GM12878 (cell line): ENCODE measurements at regions not wholly inside any gene's neighbourhood (a gene's known extent, or its start where the extent isn't known, plus 50 kb on each side); places are given as distances from the start of the nearest gene placed in this dataset.

ENCODE experiments used
- ATAC-seq: fragments of 200-7000 bp; cut with Tn5 transposase; 3 replicates; pipeline ENCODE4 v1.9.1; 2020; ENCODE audit warnings: mild to moderate bottlenecking, moderate library complexity
- BruUV-seq: library from RNA; stranded (reverse); fragments of 400-500 nt; replicated peaks from 2 replicates; lab custom pipeline; 2021; lab: Mats Ljungman, UMichigan
- CTCF ChIA-PET: fragments of 300-600 bp; sonication (Branson Sonifier 250); formaldehyde crosslinking; extraction: SDS; loops from one replicate; lab custom pipeline; 2021; ENCODE audit warnings: inconsistent platforms; lab: Yijun Ruan, JAX
- POLR2A ChIA-PET: fragments of 350-600 bp; formaldehyde crosslinking; extraction: SDS; loops from one replicate; lab custom pipeline; 2021; ENCODE audit warnings: inconsistent platforms; lab: Charles Lee
- RAD21 ChIA-PET: fragments of 300-600 bp; sonication (Branson Sonifier 250); formaldehyde crosslinking; loops from one replicate; lab custom pipeline; 2023; ENCODE audit warnings: antibody characterized with exemption; ENCODE audit not compliant: unreplicated experiment; lab: Charles Lee
- SMC1A ChIA-PET: fragments of 300-600 bp; sonication (Branson Sonifier 250); formaldehyde crosslinking; loops from one replicate; lab custom pipeline; 2023; ENCODE audit not compliant: unreplicated experiment, uncharacterized antibody; lab: Charles Lee
- DNase-seq: peaks from one replicate; pipeline ENCODE4 v3.0.0-alpha.2; 2011; ENCODE audit warnings: low read depth, low spot score
- FAIRE-seq: peaks from 3 replicates; lab custom pipeline; 2011; peaks lifted over from hg19 to GRCh38; lab: Jason Lieb, UNC
- H2AFZ ChIP-seq: 2 replicates; pipeline ENCODE4 v1.6.0; 2011; ENCODE audit warnings: low read depth, low read length, control low read depth; ENCODE audit not compliant: control insufficient read depth
- H3K27ac ChIP-seq: 2 replicates; pipeline ENCODE4 v1.5.1; 2011; ENCODE audit warnings: control low read depth; ENCODE audit not compliant: control insufficient read depth, insufficient read depth
- H3K27me3 ChIP-seq, 2 experiments: replicated peaks in 1 of 2; 2 replicates each; pipeline versions ENCODE4 v1.6.0 to v1.6.1; 2011; ENCODE audit warnings: low read length in 1 of 2; ENCODE audit not compliant: control insufficient read depth in 2 of 2, insufficient read depth in 2 of 2
- H3K36me3 ChIP-seq, 2 experiments: 2 replicates each; pipeline ENCODE4 v1.5.1; 2011; ENCODE audit warnings: low read length in 1 of 2; ENCODE audit not compliant: control insufficient read depth in 2 of 2, insufficient read depth in 2 of 2
- H3K4me1 ChIP-seq: 2 replicates; pipeline ENCODE4 v1.6.1; 2011; ENCODE audit warnings: mild to moderate bottlenecking, low read length, moderate library complexity, mixed read lengths; ENCODE audit not compliant: control insufficient read depth, insufficient read depth
- H3K4me2 ChIP-seq: 2 replicates; pipeline ENCODE4 v1.6.0; 2011; ENCODE audit warnings: control low read depth; ENCODE audit not compliant: control insufficient read depth, insufficient read depth
- H3K4me3 ChIP-seq: fragments of 200-600 bp; sonication (generic); 2 replicates; pipeline ENCODE4 v1.5.1; 2016
- H3K79me2 ChIP-seq: 2 replicates; pipeline ENCODE4 v1.6.0; 2011; ENCODE audit warnings: low read length; ENCODE audit not compliant: control insufficient read depth, insufficient read depth
- H3K9ac ChIP-seq: 2 replicates; pipeline ENCODE4 v1.8.0; 2011; ENCODE audit warnings: low read length, control low read depth, mixed read lengths; ENCODE audit not compliant: control insufficient read depth, insufficient read depth
- H3K9me3 ChIP-seq: replicated peaks from 3 replicates; pipeline ENCODE4 v1.5.1; 2011; ENCODE audit warnings: mild to moderate bottlenecking, low read length; ENCODE audit not compliant: control insufficient read depth, insufficient read depth
- H4K20me1 ChIP-seq: 2 replicates; pipeline ENCODE4 v1.6.0; 2011; ENCODE audit not compliant: control insufficient read depth, insufficient read depth
- BACH1 ChIP-seq: fragments of 450-650 bp; IDR thresholded peaks from 2 replicates; pipeline ENCODE4 v1.6.1; 2017; ENCODE audit warnings: mild to moderate bottlenecking, borderline replicate concordance
- CHD4 ChIP-seq: fragments of 200-600 bp; sonication (generic); IDR thresholded peaks from 2 replicates; pipeline ENCODE4 v1.6.1; 2016; ENCODE audit warnings: mild to moderate bottlenecking
- EGR1 ChIP-seq, 2 experiments: IDR thresholded peaks; 1 replicate in 1 of 2; 2 replicates in 1 of 2; pipeline ENCODE4 v1.6.1; 2011 to 2012; ENCODE audit warnings: low read depth in 2 of 2, low read length in 2 of 2, borderline replicate concordance in 1 of 2, mild to moderate bottlenecking in 1 of 2, moderate library complexity in 1 of 2
- NRF1 ChIP-seq: conservative IDR thresholded peaks from 2 replicates; pipeline ENCODE4 v1.6.1; 2011; ENCODE audit warnings: mild to moderate bottlenecking, low read depth, low read length, improper control_type of control experiment
- ZNF207 ChIP-seq: fragments of 450-650 bp; IDR thresholded peaks from 2 replicates; pipeline ENCODE4 v1.6.1; 2014; ENCODE audit warnings: antibody characterized with exemption, mild to moderate bottlenecking, borderline replicate concordance
- ZSCAN29 ChIP-seq: fragments of 450-650 bp; IDR thresholded peaks from 2 replicates; pipeline ENCODE4 v1.6.1; 2017; ENCODE audit warnings: mild to moderate bottlenecking, moderate library complexity
- WGBS: methylation state at CpG from one replicate; pipeline ENCODE4 v1.1.6; 2016; ENCODE audit warnings: low lambda C conversion rate; ENCODE audit not compliant: insufficient replicate concordance, insufficient coverage; ENCODE audit errors: missing lambda C conversion rate; 5-methylcytosine and 5-hydroxymethylcytosine counted together
- in situ Hi-C: fragments of 300-500 bp; cut with MboI; formaldehyde crosslinking; loops from 9 replicates; pipeline ENCODE4 v1.14.3; 2018; ENCODE audit warnings: mixed read lengths
- intact Hi-C: fragments of 100-400 bp; cut with micrococcal nuclease; formaldehyde crosslinking; loops from one replicate; pipeline ENCODE4 v1.14.2; 2022; ENCODE audit not compliant: unreplicated experiment
- TF ChIP-seq, protein P1 (sequence below): fragments of 450-650 bp; IDR thresholded peaks from 2 replicates; pipeline ENCODE4 v1.6.1; 2017; ENCODE audit warnings: mild to moderate bottlenecking, moderate library complexity
- TF ChIP-seq, protein P2 (sequence below): fragments of 450-650 bp; IDR thresholded peaks from 2 replicates; pipeline ENCODE4 v1.6.1; 2016; ENCODE audit warnings: mild to moderate bottlenecking
- TF ChIP-seq, protein P3 (sequence below): fragments of 450-650 bp; IDR thresholded peaks from 2 replicates; pipeline ENCODE4 v1.6.1; 2017; ENCODE audit warnings: borderline replicate concordance

DNA sequence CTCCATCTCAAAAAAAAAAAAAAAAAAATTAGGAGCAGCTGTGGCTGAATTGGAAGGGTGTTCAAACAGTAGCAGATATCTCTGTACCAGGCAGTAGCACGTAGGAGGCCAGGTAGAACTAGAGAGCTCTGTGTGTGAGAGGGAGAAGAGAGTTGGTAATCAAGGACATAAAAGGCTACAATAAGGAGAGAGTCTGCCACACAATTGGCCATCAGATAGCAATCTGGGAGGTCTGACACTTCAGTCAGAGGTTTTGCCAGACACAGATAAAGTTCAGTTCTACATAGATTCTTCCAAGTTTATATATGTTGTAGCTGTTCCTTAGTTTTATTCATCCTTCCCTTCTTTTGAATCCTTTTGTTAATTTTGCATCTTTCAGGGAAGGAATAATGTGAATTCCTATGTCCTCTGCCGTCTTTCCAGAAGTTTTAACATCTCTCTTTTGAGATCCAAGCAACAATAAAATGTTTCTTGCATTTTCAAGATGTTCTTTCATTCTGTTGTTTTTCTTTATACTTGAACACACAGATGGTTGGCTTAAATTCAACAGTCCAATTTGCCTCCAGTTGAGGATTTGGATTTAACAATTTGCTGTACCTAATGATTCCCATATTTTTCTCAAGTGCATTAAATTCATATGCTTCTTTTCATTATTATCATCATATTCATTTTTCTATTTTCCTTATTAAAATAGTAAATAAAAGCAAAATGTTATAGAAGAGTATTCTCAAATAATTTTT is 600.3 kb upstream of the GCFC2 start:
- Histone ChIP-seq H3K79me2 (no peaks in the 10 kb centered on the region), H3K9ac (no peak overlapping the region), H3K36me3 (no peaks in the 10 kb centered on the region), H3K27ac (no peak overlapping the region), H3K27me3 (no peaks in the 10 kb centered on the region), H3K4me1 (no peaks in the 10 kb centered on the region), H3K4me3 (no peak overlapping the region), H3K9me3 (no peaks in the 10 kb centered on the region), H2AFZ (no peak overlapping the region), H3K4me2 (no peak overlapping the region), H4K20me1 (no peaks in the 10 kb centered on the region)
- FAIRE-seq (no peak), ATAC-seq (no peak), DNase-seq (no peak)
- POLR2A ChIA-PET = interaction anchor here (0.6 kb wide), 1 partner anchor 173 kb away, joined by 3 read pairs; no protein-coding TSS in a partner anchor
- WGBS = 42% methylated on average over 2 of the region's 2 CpGs
- BruUV-seq = no TSS peak
- in situ Hi-C loops (no loop called here), intact Hi-C loops (no loop called here)
- CTCF ChIA-PET = no interaction called here
- SMC1A ChIA-PET = no interaction called here
- RAD21 ChIA-PET = no interaction called here
- TF ChIP-seq ZNF207 = no peak
- TF ChIP-seq NRF1 = no peak
- TF ChIP-seq BACH1 = no peak
- TF ChIP-seq, protein P1, sequence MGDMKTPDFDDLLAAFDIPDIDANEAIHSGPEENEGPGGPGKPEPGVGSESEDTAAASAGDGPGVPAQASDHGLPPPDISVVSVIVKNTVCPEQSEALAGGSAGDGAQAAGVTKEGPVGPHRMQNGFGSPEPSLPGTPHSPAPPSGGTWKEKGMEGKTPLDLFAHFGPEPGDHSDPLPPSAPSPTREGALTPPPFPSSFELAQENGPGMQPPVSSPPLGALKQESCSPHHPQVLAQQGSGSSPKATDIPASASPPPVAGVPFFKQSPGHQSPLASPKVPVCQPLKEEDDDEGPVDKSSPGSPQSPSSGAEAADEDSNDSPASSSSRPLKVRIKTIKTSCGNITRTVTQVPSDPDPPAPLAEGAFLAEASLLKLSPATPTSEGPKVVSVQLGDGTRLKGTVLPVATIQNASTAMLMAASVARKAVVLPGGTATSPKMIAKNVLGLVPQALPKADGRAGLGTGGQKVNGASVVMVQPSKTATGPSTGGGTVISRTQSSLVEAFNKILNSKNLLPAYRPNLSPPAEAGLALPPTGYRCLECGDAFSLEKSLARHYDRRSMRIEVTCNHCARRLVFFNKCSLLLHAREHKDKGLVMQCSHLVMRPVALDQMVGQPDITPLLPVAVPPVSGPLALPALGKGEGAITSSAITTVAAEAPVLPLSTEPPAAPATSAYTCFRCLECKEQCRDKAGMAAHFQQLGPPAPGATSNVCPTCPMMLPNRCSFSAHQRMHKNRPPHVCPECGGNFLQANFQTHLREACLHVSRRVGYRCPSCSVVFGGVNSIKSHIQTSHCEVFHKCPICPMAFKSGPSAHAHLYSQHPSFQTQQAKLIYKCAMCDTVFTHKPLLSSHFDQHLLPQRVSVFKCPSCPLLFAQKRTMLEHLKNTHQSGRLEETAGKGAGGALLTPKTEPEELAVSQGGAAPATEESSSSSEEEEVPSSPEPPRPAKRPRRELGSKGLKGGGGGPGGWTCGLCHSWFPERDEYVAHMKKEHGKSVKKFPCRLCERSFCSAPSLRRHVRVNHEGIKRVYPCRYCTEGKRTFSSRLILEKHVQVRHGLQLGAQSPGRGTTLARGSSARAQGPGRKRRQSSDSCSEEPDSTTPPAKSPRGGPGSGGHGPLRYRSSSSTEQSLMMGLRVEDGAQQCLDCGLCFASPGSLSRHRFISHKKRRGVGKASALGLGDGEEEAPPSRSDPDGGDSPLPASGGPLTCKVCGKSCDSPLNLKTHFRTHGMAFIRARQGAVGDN = no peak
- no peak for TF ChIP-seq EGR1 (IDR thresholded peaks at IDR 0.05; ENCODE audit: borderline replicate concordance in 1 of 2, low read depth in 2 of 2, low read length in 2 of 2)
- TF ChIP-seq ZSCAN29 = no peak
- TF ChIP-seq, protein P2, sequence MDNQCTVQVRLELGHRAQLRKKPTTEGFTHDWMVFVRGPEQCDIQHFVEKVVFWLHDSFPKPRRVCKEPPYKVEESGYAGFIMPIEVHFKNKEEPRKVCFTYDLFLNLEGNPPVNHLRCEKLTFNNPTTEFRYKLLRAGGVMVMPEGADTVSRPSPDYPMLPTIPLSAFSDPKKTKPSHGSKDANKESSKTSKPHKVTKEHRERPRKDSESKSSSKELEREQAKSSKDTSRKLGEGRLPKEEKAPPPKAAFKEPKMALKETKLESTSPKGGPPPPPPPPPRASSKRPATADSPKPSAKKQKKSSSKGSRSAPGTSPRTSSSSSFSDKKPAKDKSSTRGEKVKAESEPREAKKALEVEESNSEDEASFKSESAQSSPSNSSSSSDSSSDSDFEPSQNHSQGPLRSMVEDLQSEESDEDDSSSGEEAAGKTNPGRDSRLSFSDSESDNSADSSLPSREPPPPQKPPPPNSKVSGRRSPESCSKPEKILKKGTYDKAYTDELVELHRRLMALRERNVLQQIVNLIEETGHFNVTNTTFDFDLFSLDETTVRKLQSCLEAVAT = no peak
- TF ChIP-seq CHD4 = no peak
- TF ChIP-seq, protein P3, sequence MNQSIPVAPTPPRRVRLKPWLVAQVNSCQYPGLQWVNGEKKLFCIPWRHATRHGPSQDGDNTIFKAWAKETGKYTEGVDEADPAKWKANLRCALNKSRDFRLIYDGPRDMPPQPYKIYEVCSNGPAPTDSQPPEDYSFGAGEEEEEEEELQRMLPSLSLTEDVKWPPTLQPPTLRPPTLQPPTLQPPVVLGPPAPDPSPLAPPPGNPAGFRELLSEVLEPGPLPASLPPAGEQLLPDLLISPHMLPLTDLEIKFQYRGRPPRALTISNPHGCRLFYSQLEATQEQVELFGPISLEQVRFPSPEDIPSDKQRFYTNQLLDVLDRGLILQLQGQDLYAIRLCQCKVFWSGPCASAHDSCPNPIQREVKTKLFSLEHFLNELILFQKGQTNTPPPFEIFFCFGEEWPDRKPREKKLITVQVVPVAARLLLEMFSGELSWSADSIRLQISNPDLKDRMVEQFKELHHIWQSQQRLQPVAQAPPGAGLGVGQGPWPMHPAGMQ = no peak
